Fibroblast of lung (primary cell): ENCODE measurements at regions not wholly inside any gene's neighbourhood (a gene's known extent, or its start where the extent isn't known, plus 50 kb on each side); places are given as distances from the start of the nearest gene placed in this dataset.

Source experiments
- CTCF ChIP-seq, 2 donors: IDR thresholded peaks in 1 of 2; conservative IDR thresholded peaks in 1 of 2; 1 replicate in 1 of 2; 2 replicates in 1 of 2; pipeline ENCODE4 v1.5.1; 2011 to 2012; ENCODE audit warnings: low read length in 2 of 2, control low read depth in 1 of 2, inconsistent platforms in 1 of 2, low read depth in 1 of 2, mild to moderate bottlenecking in 1 of 2
- EZH2 ChIP-seq: IDR thresholded peaks from 2 replicates; pipeline ENCODE4 v1.5.1; 2012; ENCODE audit warnings: low read length, control low read depth, mild to moderate bottlenecking; ENCODE audit errors: missing control alignments

GRCh38 chr1:47701283-47701682, 263.4 kb downstream of the FOXD2 start:
- TF ChIP-seq CTCF (conservative IDR thresholded peaks at IDR 0.05 in 1 of 2, IDR thresholded peaks at IDR 0.05 in 1 of 2; ENCODE audit: low read depth in 1 of 2, low read length in 2 of 2) = no peak
- no peak for TF ChIP-seq EZH2
